Right lobe of liver (tissue), 6 donors: ENCODE measurements at regions not wholly inside any gene's neighbourhood (a gene's known extent, or its start where the extent isn't known, plus 50 kb on each side); places are given as distances from the start of the nearest gene placed in this dataset.

Source experiments
- ATAC-seq, 4 donors: fragments of 200-7000 bp; cut with Tn5 transposase; one replicate each; pipeline ENCODE4 v1.9.1; 2020; ENCODE audit warnings: mild to moderate bottlenecking in 4 of 4, moderate library complexity in 4 of 4
- DNase-seq, 3 donors: peaks; one replicate each; pipeline ENCODE4 v3.0.0-alpha.2; 2020
- H3K27ac ChIP-seq, 3 donors: fragments of 200-600 bp; one replicate each; pipeline ENCODE4 v1.8.0; 2022
- H3K27me3 ChIP-seq, 2 donors: fragments of 200-600 bp; one replicate each; pipeline ENCODE4 v1.8.0; 2022
- H3K36me3 ChIP-seq, 4 donors: fragments of 200-600 bp; sonication (generic) in 1 of 4; one replicate each; pipeline versions ENCODE4 v1.5.1 to v1.8.0; 2017 to 2022; ENCODE audit warnings: control low read depth in 1 of 4
- H3K4me1 ChIP-seq, 4 donors: fragments of 200-600 bp; sonication (generic) in 1 of 4; one replicate each; pipeline versions ENCODE4 v1.5.1 to v1.8.0; 2017 to 2022; ENCODE audit warnings: control low read depth in 1 of 4
- H3K4me3 ChIP-seq, 3 donors: fragments of 200-600 bp; one replicate each; pipeline ENCODE4 v1.8.0; 2022
- H3K9me3 ChIP-seq, 4 donors: fragments of 200-600 bp; sonication (generic) in 1 of 4; one replicate each; pipeline versions ENCODE4 v1.5.1 to v1.8.0; 2017 to 2022; ENCODE audit warnings: control low read depth in 1 of 4
- POLR2A ChIP-seq: fragments of 450-650 bp; IDR thresholded peaks from one replicate; pipeline ENCODE4 v1.6.1; 2017; ENCODE audit warnings: antibody characterized with exemption, mild to moderate bottlenecking
- WGBS: methylation state at CpG from one replicate; pipeline ENCODE4 v1.1.6; 2018; ENCODE audit warnings: low coverage, low lambda C conversion rate; ENCODE audit not compliant: insufficient coverage; ENCODE audit errors: missing lambda C conversion rate; 5-methylcytosine and 5-hydroxymethylcytosine counted together
- intact Hi-C, 2 donors: fragments of 100-400 bp; cut with DNase I; formaldehyde crosslinking; loops; one replicate each; pipeline versions ENCODE4 v1.11.2 to v1.14.1; 2022
- TF ChIP-seq, protein P1 (sequence below), 4 donors: fragments of 200-600 bp in 3 of 4; fragments of 450-650 bp in 1 of 4; IDR thresholded peaks; one replicate each; pipeline versions ENCODE4 v1.5.1 to v1.8.0; 2016 to 2022; ENCODE audit warnings: antibody characterized with exemption in 4 of 4, mild to moderate bottlenecking in 2 of 4
- donor health status: DM: no; HTN: yes; CAD: no.
- donor health status: DM: no; HTN: no; CAD: no.
- donor health status: DM: no; HTN: no; CAD: no.
- donor health status: DM: no; HTN: yes; CAD: no.
- donor health status: DM: no; HTN: yes; CAD: no.

- H3K4me3 ChIP-seq = no peak overlapping the region
- no peak overlapping the region for H3K27ac ChIP-seq
- DNase-seq = no peak
- no peaks in the 10 kb centered on the region for H3K36me3 ChIP-seq
- TF ChIP-seq, protein P1, sequence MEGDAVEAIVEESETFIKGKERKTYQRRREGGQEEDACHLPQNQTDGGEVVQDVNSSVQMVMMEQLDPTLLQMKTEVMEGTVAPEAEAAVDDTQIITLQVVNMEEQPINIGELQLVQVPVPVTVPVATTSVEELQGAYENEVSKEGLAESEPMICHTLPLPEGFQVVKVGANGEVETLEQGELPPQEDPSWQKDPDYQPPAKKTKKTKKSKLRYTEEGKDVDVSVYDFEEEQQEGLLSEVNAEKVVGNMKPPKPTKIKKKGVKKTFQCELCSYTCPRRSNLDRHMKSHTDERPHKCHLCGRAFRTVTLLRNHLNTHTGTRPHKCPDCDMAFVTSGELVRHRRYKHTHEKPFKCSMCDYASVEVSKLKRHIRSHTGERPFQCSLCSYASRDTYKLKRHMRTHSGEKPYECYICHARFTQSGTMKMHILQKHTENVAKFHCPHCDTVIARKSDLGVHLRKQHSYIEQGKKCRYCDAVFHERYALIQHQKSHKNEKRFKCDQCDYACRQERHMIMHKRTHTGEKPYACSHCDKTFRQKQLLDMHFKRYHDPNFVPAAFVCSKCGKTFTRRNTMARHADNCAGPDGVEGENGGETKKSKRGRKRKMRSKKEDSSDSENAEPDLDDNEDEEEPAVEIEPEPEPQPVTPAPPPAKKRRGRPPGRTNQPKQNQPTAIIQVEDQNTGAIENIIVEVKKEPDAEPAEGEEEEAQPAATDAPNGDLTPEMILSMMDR (IDR thresholded peaks at IDR 0.05) = no peak
- TF ChIP-seq POLR2A = no peak
- no peaks in the 10 kb centered on the region for H3K9me3 ChIP-seq
- H3K27me3 ChIP-seq = no peaks in the 10 kb centered on the region
- ATAC-seq = no peak
- intact Hi-C loops = no loop called here
- WGBS = 20% methylated on average over 1 of the region's 1 CpG
- no peaks in the 10 kb centered on the region for H3K4me1 ChIP-seq
Measured at GRCh38 chr9:25857147-25857546, 178.9 kb upstream of the TUSC1 start.

GRCh38 chr9:25850803-25851202, 172.6 kb upstream of the TUSC1 start:
- H3K4me3 ChIP-seq = no peak overlapping the region
- H3K4me1 ChIP-seq = no peaks in the 10 kb centered on the region
- ATAC-seq = no peak
- no peaks in the 10 kb centered on the region for H3K27me3 ChIP-seq
- TF ChIP-seq, protein P1 (IDR thresholded peaks at IDR 0.05) = no peak
- no peak for TF ChIP-seq POLR2A
- H3K27ac ChIP-seq = no peak overlapping the region
- no peaks in the 10 kb centered on the region for H3K36me3 ChIP-seq
- H3K9me3 ChIP-seq = no peaks in the 10 kb centered on the region
- intact Hi-C loops = no loop called here
- 23% methylated on average over 2 of the region's 2 CpGs for WGBS
- DNase-seq = no peak

DNA sequence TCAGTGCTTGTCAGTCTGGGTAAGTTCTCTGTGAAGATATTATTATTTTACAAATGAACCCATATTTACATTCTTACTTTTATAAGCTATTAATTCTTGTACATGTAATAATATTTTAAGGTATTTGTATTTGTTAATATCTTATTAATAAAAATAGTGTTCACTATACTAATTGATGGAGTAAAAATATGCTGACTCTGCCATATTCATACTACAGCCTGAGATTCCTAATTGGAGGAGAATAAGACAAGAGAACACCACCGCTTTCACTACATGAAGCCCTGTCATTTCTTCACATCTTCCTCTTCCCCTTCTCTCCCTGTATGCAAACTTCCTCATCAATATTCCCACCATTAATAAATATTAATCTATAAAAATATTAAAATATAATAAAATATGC, 167.6 kb upstream of the TUSC1 start:
- Histone ChIP-seq H3K27ac (no peak overlapping the region), H3K4me3 (no peak overlapping the region), H3K36me3 (no peaks in the 10 kb centered on the region), H3K27me3 (no peaks in the 10 kb centered on the region), H3K9me3 (no peaks in the 10 kb centered on the region), H3K4me1 (no peaks in the 10 kb centered on the region)
- intact Hi-C loops = no loop called here
- 87% methylated on average over 1 of the region's 1 CpG for WGBS
- DNase-seq (no peak), ATAC-seq (no peak)
- TF ChIP-seq, protein P1 (IDR thresholded peaks at IDR 0.05) = no peak
- no peak for TF ChIP-seq POLR2A

DNA sequence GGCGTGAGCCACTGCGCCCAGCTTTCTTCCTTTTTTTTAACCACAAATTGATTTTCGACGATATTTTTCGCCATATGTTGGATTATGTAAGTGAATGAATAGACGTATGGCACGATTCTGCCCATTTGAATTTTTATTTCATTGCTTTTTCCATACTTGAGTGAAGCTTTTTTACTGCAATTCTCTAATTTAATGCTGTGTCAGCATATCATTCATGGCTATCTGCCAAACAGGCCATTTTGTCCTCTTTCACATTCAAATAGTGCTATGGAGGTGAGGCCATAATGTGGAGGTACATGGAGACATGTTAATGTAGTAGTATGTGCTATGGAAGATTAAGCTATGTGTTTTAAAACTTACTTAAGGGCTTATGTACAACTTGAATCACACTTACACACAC, 152.1 kb upstream of the TUSC1 start:
- Histone ChIP-seq H3K4me1 (no peaks in the 10 kb centered on the region), H3K27me3 (no peaks in the 10 kb centered on the region), H3K9me3 (no peaks in the 10 kb centered on the region), H3K27ac (no peak overlapping the region), H3K36me3 (no peaks in the 10 kb centered on the region), H3K4me3 (no peak overlapping the region)
- WGBS = 45% methylated on average over 2 of the region's 7 CpGs
- ATAC-seq = no peak
- TF ChIP-seq POLR2A = no peak
- TF ChIP-seq, protein P1 (IDR thresholded peaks at IDR 0.05) = no peak
- intact Hi-C loops = no loop called here
- no peak for DNase-seq

DNA sequence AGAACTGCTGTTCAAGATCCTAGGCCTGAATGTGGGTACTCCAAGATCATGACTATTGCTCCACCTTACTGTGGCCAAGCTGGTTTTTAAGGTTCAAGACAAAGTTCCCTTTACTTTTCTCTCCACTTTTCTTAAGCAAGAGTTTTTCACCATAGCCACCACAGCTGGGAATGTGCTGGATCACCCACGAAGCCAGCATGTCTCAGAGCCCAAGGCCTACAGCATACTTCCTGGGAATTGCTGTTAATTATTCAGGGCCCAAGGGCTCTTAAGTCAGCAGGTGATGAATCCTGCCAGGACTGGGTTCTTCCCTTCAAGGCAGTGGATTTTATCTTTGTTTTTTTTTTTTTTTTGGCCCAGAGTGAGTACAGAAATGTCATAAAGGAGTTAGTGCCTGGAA, 149.4 kb upstream of the TUSC1 start:
- TF ChIP-seq, protein P1 (IDR thresholded peaks at IDR 0.05) = no peak
- no peak for TF ChIP-seq POLR2A
- no peak overlapping the region for H3K4me3 ChIP-seq
- no peaks in the 10 kb centered on the region for H3K27me3 ChIP-seq
- no peaks in the 10 kb centered on the region for H3K36me3 ChIP-seq
- DNase-seq (no peak), ATAC-seq (no peak)
- no peaks in the 10 kb centered on the region for H3K9me3 ChIP-seq
- intact Hi-C loops = no loop called here
- 23% methylated on average over 1 of the region's 1 CpG for WGBS
- H3K4me1 ChIP-seq = no peaks in the 10 kb centered on the region
- H3K27ac ChIP-seq = no peak overlapping the region
